ENCODE measurements at regions not wholly inside any gene's neighbourhood (a gene's known extent, or its start where the extent isn't known, plus 50 kb on each side); places are given as distances from the start of the nearest gene placed in this dataset.

DNA sequence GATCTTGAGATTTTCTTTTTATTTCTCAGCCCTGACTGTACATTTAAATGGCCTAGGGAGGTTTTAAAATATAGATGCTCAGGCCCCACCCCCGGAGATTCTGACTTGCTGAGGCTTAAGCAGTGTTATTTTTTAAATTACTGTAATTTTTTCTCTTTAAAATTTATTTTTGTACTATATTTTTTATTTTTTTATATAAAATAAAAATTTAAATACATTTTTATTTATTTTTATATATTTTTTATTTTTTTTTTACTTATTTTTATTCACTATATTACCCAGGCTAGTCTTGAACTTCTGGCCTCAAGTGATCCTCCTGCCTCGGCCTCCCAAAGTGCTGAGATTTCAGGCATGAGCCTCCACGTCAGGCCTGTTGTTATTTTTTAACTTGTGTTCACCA, 83.3 kb downstream of the KATNIP start:
- Mint-ChIP-seq H3K9me3 (ENCODE audit: low read depth) (no peaks in the 10 kb centered on the region), H3K4me1 (ENCODE audit: low read depth) (peaks cover 3% of the 10 kb centered on the region), H3K36me3 (ENCODE audit: low read depth) (peaks cover 10% of the 10 kb centered on the region), H3K27me3 (ENCODE audit: low read depth) (no peaks in the 10 kb centered on the region), H3K4me3 (ENCODE audit: unreplicated experiment) (no peak overlapping the region), H3K27ac (ENCODE audit: unreplicated experiment) (no peak overlapping the region)
- TF ChIP-seq, protein P1, sequence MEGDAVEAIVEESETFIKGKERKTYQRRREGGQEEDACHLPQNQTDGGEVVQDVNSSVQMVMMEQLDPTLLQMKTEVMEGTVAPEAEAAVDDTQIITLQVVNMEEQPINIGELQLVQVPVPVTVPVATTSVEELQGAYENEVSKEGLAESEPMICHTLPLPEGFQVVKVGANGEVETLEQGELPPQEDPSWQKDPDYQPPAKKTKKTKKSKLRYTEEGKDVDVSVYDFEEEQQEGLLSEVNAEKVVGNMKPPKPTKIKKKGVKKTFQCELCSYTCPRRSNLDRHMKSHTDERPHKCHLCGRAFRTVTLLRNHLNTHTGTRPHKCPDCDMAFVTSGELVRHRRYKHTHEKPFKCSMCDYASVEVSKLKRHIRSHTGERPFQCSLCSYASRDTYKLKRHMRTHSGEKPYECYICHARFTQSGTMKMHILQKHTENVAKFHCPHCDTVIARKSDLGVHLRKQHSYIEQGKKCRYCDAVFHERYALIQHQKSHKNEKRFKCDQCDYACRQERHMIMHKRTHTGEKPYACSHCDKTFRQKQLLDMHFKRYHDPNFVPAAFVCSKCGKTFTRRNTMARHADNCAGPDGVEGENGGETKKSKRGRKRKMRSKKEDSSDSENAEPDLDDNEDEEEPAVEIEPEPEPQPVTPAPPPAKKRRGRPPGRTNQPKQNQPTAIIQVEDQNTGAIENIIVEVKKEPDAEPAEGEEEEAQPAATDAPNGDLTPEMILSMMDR (IDR thresholded peaks at IDR 0.05): no peak
- no peak for DNase-seq (ENCODE audit: low spot score)

DNA sequence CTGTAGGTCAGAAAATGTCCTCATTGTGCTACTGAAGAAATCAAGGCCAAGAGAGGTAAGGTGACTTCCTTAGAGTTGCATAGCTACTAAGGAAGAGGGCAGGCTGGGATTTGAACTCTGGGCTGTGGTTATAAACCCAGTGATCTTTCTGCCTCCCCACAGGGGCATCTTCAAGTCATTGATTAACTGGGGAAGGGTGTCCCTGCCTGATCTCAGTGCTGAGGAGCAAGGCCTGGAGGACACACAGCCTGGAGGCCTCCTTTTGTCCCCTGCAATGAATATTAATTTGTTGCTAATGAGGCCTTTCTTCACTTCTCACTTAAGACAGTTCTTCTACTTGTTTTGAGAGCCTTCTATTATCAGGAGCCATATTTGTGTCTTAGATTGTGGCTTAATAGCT, 83.8 kb downstream of the KATNIP start:
- H3K4me1 Mint-ChIP-seq (ENCODE audit: low read depth): no peaks in the 10 kb centered on the region
- TF ChIP-seq, protein P1 (IDR thresholded peaks at IDR 0.05): no peak
- no peak overlapping the region for H3K27ac Mint-ChIP-seq (ENCODE audit: unreplicated experiment)
- no peaks in the 10 kb centered on the region for H3K27me3 Mint-ChIP-seq (ENCODE audit: low read depth)
- peaks cover 10% of the 10 kb centered on the region for H3K36me3 Mint-ChIP-seq (ENCODE audit: low read depth)
- H3K9me3 Mint-ChIP-seq (ENCODE audit: low read depth): no peaks in the 10 kb centered on the region
- DNase-seq (ENCODE audit: low spot score): no peak
- H3K4me3 Mint-ChIP-seq (ENCODE audit: unreplicated experiment): no peak overlapping the region

DNA sequence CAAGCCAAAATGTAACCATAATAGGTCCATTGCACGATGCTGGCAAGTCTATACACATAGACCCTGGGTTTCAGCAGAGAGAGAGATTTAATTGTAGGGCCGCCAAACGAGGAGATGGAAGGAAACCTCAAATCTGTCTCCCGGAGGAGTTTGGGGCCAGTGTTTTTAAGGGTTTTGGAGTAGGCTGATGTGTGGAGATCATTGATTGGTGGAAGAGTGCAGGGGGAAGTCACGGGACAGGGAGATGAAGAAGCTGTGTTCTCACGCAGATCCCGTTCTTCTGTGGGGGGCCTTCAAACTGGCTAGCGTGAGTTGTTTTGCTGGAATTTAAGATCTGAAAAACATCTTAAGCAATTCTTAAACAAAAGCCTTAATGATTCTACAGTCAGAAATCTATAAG, 84.8 kb downstream of the KATNIP start:
- no peaks in the 10 kb centered on the region for H3K27me3 Mint-ChIP-seq (ENCODE audit: low read depth)
- no peaks in the 10 kb centered on the region for H3K4me1 Mint-ChIP-seq (ENCODE audit: low read depth)
- DNase-seq (ENCODE audit: low spot score): no peak
- peaks cover 10% of the 10 kb centered on the region for H3K36me3 Mint-ChIP-seq (ENCODE audit: low read depth)
- no peaks in the 10 kb centered on the region for H3K9me3 Mint-ChIP-seq (ENCODE audit: low read depth)
- H3K4me3 Mint-ChIP-seq (ENCODE audit: unreplicated experiment): no peak overlapping the region
- no peak overlapping the region for H3K27ac Mint-ChIP-seq (ENCODE audit: unreplicated experiment)
- TF ChIP-seq, protein P1 (IDR thresholded peaks at IDR 0.05): no peak

DNA sequence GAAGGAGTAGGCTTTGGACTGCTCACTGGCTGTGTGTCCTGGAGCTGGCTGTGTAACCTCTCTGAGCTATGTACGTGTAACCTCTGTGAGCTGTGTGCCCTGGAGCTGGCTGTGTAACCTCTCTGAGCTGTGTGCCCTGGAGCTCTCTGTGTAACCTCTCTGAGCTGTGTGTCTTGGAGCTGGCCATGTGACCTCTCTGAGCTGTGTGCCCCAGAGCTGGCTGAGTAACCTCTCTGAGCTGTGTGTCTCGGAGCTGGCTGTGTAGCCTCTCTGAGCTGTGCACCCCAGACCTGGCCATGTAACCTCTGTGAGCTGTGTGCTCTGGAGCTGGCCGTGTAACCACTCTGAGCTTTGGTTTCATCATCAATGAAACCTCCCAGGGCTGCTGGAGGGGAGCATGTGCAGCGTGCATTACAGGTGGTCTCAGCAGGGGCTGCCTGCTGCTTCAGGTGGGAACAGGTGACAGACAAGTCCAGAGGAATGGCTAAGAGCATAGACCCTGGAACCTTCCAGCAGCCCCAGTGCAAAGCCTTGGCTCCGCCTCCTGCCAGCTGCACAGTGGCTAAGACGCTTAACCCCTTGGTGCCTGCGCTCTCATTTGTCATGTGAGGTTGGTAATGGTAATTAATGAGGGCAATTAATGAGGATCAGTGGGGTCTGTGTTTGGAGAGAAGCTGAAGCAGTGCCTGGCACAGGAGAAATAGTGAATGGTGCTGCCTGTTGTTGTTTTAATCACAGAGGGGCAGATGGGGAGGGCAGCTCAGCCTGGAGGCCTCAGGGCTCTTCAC, 86.7 kb downstream of the KATNIP start:
- Mint-ChIP-seq H3K4me3 (ENCODE audit: unreplicated experiment) (no peak overlapping the region), H3K4me1 (ENCODE audit: low read depth) (no peaks in the 10 kb centered on the region), H3K36me3 (ENCODE audit: low read depth) (peaks cover 8% of the 10 kb centered on the region), H3K27me3 (ENCODE audit: low read depth) (no peaks in the 10 kb centered on the region), H3K9me3 (ENCODE audit: low read depth) (no peaks in the 10 kb centered on the region), H3K27ac (ENCODE audit: unreplicated experiment) (no peak overlapping the region)
- no peak for DNase-seq (ENCODE audit: low spot score)
- TF ChIP-seq, protein P1 (IDR thresholded peaks at IDR 0.05): no peak

DNA sequence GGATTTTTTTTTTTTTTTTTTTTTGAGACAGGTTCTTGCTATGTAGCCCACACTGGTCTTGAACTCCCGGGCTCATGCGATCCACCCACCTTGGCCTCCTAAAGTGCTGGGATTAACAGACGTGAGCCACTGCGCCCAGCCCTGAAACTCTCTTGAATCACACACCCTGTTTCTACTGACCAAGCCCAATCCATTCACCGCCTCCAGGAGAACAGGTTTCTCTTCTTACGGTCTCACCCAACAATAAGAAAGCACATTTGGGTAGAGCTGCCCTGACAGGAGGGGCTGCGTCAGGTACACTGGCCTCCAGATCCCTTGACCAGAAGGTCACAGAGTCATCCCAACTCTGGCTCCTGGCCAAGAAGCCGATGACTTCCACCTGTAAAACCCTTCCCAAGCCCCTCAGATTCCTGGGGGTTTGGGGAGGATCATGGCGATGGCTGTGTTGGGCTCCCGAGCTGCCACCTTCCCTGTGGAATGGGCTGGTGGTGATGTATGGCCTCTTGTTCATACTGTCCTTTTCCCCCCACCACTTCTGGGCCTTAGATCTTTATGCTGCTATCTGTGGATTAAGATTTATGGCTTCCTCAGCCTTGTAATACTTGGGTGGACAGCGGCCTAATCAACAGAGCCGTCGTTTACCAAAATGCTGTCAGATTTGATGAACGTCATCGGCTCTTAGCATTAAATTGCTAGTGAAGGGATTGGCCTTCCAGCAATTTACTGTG, 89.1 kb downstream of the KATNIP start:
- TF ChIP-seq, protein P1 (IDR thresholded peaks at IDR 0.05): no peak
- peaks cover 4% of the 10 kb centered on the region for H3K36me3 Mint-ChIP-seq (ENCODE audit: low read depth)
- H3K4me3 Mint-ChIP-seq (ENCODE audit: unreplicated experiment): no peak overlapping the region
- no peaks in the 10 kb centered on the region for H3K4me1 Mint-ChIP-seq (ENCODE audit: low read depth)
- H3K9me3 Mint-ChIP-seq (ENCODE audit: low read depth): no peaks in the 10 kb centered on the region
- no peaks in the 10 kb centered on the region for H3K27me3 Mint-ChIP-seq (ENCODE audit: low read depth)
- H3K27ac Mint-ChIP-seq (ENCODE audit: unreplicated experiment): no peak overlapping the region
- no peak for DNase-seq (ENCODE audit: low spot score)
